CD4-positive, alpha-beta T cell treated with Interleukin-6 at 100 ng/mL for 8 hours (primary cell): ENCODE measurements at regions not wholly inside any gene's neighbourhood (a gene's known extent, or its start where the extent isn't known, plus 50 kb on each side); places are given as distances from the start of the nearest gene placed in this dataset.
"Not testable (repeated sequence)": the region's sequence is repeated elsewhere in the genome, so short reads cannot be mapped to it uniquely, and the experiment has no call there.

Experiments
- DNase-seq: peaks from one replicate; pipeline ENCODE4 v3.0.0-alpha.2; 2020; ENCODE audit warnings: mixed read lengths, low spot score

DNA sequence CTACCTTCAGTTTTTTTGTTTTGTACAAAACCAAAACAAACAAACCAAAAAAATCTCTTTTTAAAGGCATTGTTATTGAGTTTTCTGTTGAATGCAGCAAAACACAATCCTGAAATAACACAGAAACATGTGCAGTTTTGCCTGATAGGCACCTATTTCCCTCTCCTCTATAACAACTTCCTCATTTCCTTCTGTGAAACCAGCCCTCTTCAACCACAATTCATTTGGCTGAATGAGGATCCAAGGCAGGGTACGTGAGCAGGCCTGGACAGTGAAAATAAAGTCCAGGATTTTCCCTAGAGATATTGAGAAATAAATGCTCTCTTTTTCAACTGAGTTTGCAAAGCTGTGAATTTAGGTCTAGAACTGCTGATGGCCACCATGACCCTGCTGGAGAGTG is 134.8 kb upstream of the LARP1 start:
- DNase-seq: no peak

DNA sequence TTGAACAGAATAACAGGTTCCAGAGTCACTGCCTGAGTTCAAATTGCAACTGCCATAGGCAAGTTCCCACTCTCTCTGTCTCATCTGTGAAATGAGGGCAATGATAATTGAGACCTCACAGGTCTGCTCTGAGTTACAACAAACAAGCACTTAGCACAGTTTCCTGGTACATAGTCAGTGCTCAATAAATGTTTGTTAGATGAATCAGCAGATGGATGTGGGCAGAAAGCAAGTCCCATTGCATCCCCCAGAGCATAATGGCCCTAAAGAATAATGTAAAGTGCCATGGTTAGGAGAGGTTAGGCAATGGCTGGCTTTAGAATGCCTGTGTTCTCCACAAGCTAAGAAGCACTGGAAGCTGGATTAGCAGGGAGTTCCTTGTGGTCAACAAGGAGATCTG is 136.5 kb upstream of the LARP1 start:
- DNase-seq: no peak

- no peak for DNase-seq
These were observed 136.6 kb upstream of the HAND1 start for GRCh38 chr5:154614595-154614994.

- no peak for DNase-seq
These were observed 136.1 kb upstream of the HAND1 start for GRCh38 chr5:154614125-154614524.

DNA sequence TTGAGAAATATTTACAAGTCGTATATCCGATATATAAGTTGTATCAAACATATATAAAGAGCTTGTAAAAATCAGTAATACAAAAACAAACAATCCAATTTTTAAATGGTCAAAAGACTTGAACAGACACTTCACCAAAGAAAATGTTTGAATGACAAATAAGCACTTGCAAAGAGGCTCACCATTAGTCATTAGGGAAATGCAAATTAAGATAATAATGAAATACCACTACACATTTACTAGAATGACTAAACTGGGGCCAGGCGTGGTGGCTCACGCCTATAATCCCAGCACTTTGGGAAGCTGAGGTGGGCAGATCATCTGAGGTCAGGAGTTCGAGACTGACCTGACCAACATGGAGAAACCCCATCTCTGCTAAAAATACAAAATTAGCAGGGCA is 134.6 kb upstream of the HAND1 start:
- DNase-seq: no peak

- DNase-seq: no peak
These were observed 133.3 kb upstream of the HAND1 start for GRCh38 chr5:154611341-154611767.

GRCh38 chr5:154610321-154611154 is 132.5 kb upstream of the HAND1 start:
- peak; percentile 18 for DNase-seq

- DNase-seq: no peak
These were observed 131.2 kb upstream of the HAND1 start for GRCh38 chr5:154609251-154609650.

DNA sequence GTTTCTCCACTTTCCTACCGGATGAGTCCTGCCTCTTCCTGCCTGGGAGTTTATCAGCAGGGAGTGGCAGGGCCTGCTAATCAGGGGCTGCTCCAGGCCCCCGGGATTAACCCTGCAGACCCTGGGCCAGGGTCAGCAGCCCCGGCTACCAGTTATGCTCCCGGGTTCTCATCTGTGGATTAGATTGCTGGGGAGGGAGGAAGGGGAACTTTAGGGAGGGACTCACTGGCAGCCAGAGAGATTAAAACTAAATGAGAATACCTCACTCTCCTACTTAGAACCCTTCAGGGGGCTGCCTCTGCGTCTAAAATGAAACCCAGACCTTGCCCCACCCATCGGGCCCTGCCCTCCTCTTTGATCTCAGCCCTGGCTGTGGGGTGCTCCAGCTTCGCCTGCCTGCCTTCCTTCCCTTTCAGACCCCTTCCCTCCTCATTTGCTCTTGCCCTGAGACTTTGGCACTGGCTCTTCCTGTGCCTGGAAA is 130.5 kb upstream of the HAND1 start:
- DNase-seq: no peak

- DNase-seq: no peak
These were observed 129.7 kb upstream of the HAND1 start for GRCh38 chr5:154607746-154608145.

- no peak for DNase-seq
These were observed 128.2 kb upstream of the HAND1 start for GRCh38 chr5:154606246-154606645.

GRCh38 chr5:154603953-154604679 is 126.1 kb upstream of the HAND1 start:
- DNase-seq: no peak

DNA sequence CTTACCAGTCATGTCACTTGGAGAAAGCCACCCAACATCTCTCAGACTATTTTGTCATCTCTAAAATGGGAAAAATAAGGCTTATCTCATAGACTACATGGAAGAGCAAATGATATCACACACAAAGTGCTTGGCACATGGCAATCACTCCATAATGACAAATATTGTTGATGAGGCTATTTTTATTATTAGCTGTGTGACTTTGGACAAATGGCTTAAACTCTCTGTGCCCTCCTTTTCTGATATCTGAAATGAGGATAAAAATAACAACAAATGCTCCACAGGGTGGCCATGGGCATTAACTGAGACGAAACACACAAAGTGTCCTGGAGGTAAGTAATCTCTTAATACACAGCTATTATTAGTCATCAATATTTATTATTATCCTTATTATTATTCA is 125.5 kb upstream of the HAND1 start:
- no peak for DNase-seq

GRCh38 chr5:154603011-154603410 is 125.0 kb upstream of the HAND1 start:
- no peak for DNase-seq

- no peak for DNase-seq
These were observed 123.0 kb upstream of the HAND1 start for GRCh38 chr5:154601014-154601413.

- DNase-seq: no peak
These were observed 120.0 kb upstream of the HAND1 start for GRCh38 chr5:154598021-154598420.

GRCh38 chr5:154596844-154597243 is 118.8 kb upstream of the HAND1 start:
- not testable (repeated sequence) for DNase-seq

DNA sequence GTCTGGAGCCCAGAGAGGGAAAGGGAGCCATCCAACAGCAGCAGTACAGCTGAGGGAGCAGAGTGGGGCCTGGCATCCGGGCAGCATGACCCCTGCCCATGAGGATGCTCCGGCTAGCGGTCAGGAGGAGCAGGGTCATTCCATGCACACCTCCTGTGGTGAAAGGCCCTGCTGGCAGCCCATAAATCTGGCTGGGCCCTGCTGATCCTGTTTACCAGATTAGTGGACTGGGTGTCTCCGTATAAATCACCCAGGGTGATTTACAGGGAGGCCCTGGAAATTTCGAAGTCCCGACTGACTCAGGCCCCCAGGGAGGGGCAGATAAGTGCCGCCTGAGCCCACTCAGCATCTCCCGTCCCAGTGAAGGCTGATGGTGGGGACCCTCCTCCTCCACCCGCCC is 117.6 kb upstream of the HAND1 start:
- no peak for DNase-seq

DNA sequence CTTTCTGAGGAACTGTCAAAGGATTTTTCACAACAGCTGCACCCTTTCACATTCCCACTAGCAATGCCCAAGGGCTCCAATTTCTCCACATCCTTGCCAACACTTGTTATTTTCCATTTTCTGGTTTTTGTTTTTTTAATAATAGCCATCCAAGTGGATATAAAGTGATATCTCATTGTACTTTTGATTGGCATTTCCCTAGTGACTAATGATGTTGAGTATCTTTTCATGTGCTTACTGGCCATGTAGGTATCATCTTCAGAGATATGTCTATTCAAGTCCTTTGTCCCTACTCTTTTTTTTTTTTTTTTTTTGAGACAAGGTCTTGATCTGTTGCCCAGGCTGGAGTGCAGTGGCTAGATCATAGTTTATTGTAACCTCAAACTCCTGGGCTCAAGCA is 115.8 kb upstream of the HAND1 start:
- no peak for DNase-seq

GRCh38 chr5:154593071-154593470 is 115.0 kb upstream of the HAND1 start:
- DNase-seq: no peak

DNA sequence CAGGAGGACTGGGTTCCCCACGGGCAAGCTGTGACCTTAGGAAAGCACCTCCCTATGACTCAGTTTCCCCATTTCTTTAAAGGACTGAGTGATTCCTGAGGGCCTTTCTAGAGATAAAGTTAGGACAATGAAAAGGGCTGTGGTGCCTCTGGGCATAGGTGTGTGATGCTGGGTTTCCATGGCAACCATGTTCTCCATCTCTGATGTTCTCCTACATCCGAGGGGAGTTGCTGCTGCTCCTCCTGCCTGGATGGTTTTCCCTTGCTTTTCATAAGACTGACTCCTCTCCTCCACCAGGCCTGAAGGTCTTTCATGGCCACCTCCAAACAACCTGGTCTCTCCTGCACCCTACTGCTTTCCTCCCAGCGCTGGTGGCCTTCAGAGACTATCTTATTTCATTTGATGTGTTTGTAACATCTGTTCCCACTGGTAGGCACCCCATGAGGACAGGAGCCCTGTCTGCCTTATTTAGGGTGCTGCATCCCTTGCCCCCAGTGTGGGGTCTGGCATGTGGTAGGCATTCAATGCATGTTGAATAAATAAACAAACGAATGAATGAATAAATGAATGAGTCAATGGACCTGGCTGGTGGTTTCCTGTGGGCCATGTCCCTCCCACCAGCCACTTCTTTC is 112.2 kb upstream of the HAND1 start:
- no peak for DNase-seq

- no peak for DNase-seq
These were observed 111.5 kb upstream of the HAND1 start for GRCh38 chr5:154589511-154589910.
